HG03095 (cell line): ENCODE measurements at regions not wholly inside any gene's neighbourhood (a gene's known extent, or its start where the extent isn't known, plus 50 kb on each side); places are given as distances from the start of the nearest gene placed in this dataset.

Source experiments
- ATAC-seq: cut with Tn5 transposase; IDR thresholded peaks from one replicate; pipeline ENCODE4 v1.9.1; 2021; ENCODE audit warnings: moderate library complexity; ENCODE audit not compliant: unreplicated experiment

DNA sequence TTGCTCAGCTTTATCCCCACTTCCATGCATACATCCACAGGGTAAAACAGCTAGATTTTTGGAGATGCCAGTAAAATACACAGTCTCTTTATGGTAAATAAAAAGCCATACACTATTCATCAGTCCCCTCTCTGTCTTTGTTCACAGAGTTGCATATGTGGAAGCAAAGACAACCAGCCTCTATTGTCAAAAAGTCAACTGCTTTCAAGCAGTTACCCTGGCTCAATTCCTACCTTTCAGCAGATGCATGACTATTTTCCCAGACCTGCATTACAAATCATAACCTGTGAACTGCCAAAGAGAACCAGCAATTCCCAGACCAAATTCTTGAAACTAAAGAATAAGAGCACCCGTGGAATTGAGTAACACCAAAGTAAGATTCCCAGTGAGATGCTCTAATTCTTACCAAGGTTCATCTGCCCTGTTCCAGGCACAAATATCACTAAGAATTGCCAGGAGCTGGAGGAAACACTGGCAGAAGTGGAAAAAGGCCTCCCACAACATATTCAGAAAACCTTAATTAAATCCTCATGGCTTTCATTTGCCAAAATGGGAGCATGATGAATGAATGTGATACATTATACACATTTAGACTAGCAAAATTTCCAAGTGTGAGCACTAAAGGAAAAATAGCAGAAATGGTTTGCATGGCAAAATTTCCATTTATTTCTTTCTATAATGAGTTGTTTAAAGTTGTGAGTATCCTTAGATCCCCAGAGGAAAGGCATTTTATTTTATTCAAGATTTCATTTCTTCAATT is 391.2 kb upstream of the ADGRL3 start:
- ATAC-seq: no peak

DNA sequence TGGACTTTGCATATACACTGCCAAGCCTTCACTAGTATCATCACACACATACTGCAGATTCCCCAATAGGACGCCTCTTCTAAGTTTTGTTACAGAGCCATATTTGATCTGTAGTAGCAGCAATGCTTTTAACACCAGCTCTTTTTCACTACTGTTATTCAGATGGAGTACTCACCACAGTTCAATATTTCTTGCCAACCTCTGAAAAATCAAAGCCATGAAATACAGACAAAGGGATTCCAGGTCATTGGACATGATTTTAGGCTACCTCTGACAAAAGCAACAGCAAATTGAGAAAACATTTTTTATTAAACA is 390.7 kb upstream of the ADGRL3 start:
- no peak for ATAC-seq

DNA sequence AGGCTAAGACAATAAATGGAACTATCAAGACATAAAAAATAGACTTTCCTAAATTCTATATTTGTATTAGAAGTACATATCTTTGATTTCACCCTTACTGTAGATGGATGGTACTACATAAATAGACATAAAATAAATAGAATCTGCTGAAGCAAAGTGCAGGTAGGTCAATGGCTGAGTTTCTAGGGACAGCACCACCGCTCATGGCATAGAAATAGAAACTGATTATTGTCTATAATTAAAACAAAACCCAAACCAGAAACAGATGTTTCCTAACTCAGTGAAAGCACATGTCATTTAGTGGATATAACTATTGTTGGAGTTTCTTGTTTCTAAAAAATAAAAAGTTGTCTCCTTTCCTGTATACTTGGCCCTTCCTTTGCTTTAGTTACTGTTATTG is 387.3 kb upstream of the ADGRL3 start:
- ATAC-seq: no peak

DNA sequence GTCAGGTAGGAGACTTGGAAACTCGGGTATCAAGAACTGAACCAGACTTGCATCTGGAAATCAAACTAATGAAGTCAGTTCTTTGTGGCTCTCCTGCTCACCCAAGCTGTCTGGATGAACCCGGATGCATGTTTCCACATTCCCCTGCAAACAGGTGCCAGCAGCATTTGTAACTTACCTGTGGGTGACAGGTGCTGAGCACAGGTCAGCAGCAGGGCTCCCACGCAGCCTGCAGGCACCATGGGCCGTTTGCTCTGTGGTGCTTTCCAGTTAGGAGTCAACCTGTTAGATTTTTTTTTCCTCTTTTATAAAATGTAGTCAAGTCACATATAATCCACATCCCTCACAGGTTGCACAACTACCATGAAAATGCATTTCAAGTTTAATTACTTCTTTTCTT is 385.6 kb upstream of the ADGRL3 start:
- no peak for ATAC-seq

DNA sequence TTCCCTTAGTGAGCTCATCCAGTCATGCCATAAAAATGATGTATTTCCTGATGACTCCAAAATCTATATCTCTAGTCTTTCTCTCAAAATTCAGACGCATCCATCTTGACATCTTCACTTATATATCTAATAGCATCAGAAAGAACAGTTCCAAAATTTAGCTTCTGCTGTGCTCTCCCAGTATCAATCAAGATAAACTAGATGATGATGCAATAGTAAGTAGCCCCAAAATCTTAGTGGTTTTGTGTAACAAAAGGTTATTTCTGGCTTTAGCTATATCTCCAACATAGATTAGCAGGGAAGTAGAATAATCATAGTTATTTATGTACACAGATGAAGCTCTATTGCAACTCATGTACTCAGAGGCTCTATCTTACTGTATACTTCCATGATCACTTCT is 382.5 kb upstream of the ADGRL3 start:
- no peak for ATAC-seq

DNA sequence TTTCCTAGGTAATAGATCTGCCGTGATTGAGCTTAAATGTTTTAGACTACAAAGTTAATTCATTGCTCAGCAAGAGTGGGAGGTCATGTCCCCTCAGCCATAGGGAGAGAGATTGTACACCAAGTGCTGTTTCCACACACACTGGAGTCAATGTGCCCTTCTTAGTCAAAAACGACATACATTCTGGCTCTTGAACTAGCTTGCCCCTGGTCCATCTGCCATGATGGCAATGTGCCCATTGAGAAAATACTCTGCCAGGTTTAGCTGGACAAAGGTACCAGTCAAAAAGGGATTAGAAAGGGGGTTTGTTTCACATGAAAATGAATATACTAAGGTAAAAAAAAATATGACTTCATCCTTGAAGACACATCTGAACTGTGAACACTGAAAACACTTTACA is 377.1 kb upstream of the ADGRL3 start:
- ATAC-seq: no peak

DNA sequence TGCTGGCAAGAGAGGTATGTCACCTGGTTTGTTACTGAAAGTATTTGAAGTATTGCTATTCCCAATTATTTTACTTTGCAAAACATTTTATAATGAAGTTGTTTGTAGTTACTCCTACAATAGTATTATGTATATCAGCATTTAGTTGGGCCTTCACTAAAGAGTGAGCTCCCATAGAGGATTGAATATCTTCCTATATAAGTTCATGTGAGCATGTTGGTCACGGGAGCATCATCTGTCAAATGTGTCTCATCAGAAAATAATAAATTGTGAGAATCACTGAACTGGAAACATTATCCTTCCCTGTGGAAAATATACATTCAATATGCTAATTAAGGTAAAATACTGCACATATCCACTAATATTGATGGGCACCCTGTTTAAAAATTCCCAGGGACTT is 360.1 kb upstream of the ADGRL3 start:
- no peak for ATAC-seq

DNA sequence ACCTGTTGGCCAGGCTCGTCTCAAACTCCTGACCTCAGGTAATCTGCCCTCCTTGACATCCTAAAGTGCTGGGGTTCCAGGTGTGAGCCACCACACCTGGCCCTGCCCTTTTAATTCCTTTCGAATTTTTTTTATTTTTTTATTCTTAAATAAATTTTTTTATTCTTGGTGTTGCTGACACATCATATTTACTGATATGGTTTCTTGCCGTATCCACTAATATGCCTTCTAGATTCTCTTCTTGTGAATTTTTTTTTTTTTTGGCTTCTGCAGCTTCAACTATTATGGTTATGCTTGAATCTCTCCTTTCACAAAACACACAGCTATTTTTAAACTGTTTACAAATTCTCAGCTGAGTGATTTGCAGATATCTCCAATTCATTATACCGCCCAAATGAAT is 353.4 kb upstream of the ADGRL3 start:
- ATAC-seq: no peak

DNA sequence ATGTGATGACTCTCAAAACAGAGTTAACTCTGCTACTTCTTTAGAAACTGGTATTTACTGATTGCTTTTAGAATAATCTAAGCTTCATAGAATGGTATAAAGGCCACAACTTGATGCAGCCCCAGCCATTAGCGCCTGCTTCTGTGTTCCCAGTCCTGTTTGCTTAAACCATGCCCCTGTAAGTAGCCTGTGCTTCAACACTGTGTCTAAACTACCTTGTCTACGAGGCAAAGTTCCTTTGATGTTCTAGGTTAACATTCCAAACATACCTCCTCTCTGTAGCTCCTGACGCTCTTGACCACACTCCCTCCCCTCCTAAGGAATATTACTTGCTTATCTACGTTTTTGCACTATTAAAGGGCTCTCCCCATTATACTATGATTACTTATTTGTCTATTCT is 352.5 kb upstream of the ADGRL3 start:
- ATAC-seq: no peak

DNA sequence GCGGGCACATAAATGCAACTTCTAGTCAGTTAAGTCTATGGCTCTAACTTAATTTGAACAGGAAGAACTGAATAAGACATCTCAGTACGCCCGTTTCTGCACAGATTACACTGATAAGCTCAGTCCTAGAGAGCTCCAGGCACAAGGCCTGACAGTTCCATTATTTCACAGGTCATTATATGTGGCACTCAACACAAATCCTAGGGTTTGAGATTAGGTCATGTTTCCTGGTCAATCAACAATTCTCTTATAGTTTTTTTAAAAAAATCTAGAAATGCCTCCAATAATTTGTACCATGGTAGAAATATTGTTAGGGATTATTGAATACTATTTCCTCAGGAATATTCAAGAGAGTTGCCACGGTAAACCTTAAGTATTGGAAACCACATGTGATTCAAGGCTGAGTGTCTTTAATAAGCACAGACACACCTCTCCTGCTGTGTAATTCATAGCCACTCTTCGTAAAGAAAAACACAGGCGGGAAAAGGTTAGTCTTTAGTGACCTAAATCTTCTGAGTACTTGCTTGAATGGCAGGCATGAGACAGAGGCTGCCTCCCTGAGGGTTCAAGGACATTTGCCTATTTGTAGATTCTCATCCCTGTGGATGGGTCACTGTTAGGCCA is 342.9 kb upstream of the ADGRL3 start:
- no peak for ATAC-seq

DNA sequence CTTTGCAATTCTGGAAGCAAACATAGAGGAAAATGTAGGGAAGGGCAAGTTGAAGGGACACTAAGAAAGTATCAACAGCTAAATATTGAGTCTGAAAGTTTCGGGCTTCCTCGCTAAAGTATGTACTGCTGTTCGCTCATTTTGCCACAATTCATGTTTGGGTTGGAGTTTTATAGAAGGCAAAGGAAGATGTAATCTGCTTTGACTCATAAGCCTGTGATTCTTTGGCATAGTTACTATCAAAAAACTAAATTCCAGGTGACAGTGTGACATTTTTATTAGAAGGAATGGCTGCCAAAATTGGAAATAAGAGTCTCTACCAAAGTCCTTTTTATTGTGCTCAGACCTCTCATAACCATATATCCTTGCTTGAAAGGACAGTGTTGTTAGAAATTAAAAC is 336.7 kb upstream of the ADGRL3 start:
- no peak for ATAC-seq

DNA sequence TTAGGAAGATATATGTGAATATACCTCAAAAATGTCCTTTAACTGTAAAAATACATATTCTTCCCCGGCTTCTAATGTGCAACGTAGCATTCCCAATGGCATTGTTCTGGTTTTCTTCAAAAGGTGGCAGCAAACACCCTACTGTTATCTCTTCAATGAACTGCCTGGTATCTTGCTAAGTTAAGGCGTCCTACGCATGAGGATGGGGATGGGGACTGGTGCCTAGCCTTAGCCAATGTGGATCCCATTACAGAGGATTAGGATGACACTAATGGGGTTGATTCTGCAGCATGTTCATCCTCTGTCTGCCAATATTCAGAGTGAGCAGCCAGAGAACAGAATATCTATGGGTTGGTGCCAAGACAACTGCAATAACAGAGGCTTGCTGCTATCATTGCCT is 334.9 kb upstream of the ADGRL3 start:
- no peak for ATAC-seq

DNA sequence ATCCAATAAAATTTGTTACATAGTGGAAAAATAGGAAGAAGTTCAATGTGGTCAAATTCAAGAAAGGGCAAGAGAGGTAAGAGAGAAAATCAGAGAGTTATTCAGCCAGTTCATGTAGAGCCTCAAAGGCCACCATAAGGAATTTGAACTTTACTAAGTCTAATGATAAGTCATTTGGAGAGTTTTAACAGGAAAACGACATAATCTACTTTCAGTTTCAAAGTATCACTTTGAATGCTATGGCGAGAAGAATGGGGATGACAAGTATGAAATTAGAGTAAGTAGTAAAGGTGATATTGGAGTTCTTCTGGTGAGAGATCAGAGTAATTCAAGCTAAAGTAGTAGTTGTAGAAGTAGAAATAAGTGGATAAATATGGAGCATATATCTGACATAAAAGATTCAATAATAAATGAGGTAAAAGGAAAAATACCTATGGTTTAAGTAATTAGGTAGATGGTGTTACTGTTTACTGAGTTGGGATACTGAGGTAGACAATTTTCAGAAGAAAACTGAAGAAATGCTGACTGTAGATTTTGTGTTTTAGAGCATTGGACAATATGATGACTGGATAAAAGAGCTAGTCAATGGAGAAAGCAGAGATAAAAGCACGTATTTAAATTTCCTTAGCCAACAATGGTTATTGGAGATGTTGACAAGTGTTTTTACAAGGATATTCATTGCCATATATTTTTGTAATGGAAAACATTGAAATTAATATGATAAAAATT is 331.7 kb upstream of the ADGRL3 start:
- ATAC-seq: no peak

DNA sequence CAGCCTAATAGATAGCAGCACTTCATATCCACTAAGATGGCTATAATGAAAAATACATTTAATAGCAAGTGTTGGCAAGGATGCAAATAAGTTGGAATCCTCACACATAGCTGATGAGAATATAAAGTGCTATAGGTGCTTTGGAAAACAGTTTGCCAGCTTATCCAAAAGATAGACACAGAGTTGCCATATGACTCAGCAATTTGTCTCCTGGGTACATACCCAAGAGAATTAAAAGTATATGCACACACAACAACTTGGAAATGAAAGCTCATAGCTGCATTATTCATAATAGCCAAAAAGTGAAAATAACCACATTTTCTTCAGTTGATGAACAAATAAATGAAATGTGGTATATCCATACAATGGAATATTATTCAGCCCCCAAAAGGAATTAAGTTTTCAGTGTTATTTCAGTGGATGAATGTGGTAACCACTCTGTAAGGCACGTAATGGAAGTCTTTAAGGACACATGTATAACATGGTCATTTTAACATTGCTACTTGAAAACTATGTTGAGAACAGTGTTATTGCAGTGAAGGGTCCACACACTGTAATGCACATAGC is 320.9 kb upstream of the ADGRL3 start:
- no peak for ATAC-seq

DNA sequence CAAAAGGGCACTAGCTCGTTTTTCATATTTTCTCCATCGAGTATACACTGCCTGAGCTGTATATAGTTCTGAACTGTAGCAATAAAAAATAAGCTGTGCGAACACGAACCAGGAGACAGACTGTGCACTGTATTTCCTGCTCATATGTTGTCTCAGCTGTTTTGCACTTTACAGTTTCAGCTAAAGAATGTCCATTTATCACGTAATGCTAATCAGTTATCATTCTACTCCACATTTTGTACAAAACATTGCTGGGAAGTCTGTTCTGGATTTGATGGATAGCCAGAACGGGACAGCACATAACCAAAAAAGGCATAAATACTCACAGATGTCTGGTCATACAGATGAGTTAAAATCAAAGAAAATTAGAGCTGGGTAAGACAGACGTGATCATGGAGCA is 315.5 kb upstream of the ADGRL3 start:
- no peak for ATAC-seq

DNA sequence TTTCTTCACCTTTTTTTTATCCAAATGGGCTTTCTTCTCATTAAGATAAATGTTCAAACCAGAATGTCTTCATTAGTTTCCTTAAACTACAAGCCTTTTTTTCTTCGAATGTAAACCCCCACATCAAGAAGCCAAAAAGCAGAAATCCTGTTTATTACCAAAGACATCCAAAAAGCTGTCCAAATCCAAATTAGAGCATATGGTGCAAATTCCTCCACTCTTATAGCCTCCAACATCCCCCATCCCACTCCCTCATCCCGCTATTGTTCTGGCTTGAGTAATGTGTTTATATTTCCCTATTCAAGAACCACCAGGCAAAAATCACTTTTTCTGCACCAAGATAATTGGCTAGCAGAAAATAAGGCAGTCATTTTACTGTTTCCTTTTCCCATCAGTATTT is 315.1 kb upstream of the ADGRL3 start:
- ATAC-seq: no peak

DNA sequence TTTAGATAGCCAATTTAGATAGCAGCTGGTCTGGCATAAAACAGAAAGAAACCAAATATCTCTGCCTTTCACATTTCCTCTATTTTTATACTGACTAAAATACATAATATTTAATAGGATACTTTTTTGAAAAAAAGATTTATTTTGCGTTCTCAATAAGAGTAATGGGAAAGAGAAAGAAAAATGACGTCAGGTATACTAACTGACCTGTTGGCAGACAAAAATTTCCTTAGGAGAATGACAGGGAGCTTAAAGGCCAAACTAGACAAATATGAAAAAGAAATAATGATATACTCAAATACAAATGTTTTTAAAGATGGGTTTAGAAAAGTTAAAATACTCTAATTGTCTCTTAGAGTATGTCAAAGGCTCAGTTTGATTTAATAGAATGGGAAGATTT is 309.4 kb upstream of the ADGRL3 start:
- ATAC-seq: no peak

DNA sequence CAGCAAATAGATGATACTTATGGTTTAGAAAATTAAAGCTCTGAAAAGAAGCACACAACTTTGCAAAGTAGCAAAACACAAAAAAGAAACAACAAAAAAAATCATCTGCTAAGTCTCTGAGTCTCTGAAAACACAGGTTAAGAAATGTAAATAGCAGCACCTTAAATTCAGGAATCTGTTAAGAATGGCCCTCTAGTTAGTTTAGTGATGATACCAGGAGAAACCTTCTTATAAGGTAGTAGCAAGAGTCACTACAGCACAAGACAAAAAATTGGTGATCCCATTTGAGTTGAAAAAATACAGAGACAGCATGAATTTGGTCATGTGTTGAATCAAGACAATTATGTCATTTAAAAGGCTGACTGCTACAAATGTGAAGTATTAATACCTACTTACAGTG is 308.2 kb upstream of the ADGRL3 start:
- ATAC-seq: no peak

DNA sequence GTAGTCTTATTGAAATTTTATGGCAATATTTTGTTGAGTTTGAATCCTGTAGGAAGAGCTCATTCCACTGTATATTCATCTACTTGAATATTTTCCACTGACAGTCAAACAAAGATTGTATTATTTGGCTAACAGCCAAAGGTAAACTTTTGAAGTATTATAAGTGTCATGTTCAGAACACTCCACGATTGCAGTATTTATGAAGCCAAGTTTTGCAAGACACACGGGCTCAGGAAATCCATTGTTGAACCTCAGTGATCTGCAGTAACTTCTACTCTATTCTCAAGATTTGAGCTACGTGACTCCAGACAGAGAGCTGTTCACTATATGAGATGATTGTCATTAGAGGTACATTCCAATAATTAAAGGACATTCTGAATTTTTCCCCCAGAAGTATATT is 302.7 kb upstream of the ADGRL3 start:
- ATAC-seq: no peak

DNA sequence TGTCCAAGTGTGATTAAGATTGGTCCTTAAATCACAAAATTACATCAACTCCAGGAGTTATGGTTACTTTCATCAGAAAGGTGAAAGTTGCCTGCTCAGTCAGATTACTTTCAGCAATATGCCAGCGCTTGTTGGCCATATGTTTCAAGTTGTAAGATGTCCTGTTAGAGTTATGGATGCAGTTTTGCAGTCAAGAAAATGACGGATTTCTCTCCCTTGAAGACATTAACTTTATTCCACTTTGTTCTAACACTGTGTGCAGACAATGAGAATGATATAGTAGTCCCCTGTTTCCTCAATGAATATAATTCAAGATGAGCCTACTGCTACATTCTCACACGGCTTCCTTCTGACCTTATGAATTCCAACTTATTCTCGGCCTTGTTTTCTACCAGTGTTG is 295.0 kb upstream of the ADGRL3 start:
- no peak for ATAC-seq

DNA sequence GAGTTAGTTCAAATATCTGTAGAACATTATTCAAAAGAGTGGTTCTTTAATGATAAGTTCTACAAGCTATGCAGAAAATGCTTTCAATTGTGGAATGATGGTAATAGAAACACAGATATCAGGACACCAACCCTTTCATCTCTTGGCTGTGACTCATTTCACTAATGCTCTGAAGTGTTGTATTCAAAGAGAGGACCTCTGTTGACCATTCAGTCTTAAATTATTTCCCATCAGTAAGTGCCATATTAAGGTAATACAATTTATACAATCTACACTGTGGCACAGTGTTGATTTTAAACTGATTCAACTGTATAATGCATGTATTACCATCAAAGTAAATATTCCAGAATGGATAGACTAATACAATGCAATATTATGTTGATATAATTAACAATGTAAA is 289.0 kb upstream of the ADGRL3 start:
- no peak for ATAC-seq

DNA sequence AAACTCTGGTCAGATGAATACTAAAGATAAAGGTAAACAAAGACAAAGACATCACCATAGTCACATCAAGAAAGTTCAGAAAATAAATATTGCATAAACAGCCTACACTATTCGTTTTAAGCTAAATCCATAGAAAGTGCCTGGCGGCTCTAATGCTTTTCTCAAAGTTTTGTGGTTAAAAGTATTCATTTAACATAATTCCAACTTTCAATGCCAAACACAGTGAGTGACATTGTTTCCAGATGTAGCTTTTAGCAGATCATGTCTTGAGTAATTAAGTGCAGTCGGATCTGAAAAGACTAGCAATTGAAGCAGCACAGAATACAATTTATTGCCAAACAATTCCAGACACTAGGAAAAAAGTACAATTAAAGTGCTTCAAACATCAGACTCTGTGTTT is 287.1 kb upstream of the ADGRL3 start:
- no peak for ATAC-seq
